PC-3 (cell line): ENCODE measurements at regions not wholly inside any gene's neighbourhood (a gene's known extent, or its start where the extent isn't known, plus 50 kb on each side); places are given as distances from the start of the nearest gene placed in this dataset.

Experiments
- ATAC-seq: fragments of 200-7000 bp; cut with Tn5 transposase; 2 replicates; pipeline ENCODE4 v1.9.1; 2020; ENCODE audit warnings: mild to moderate bottlenecking, moderate library complexity
- BruUV-seq: library from RNA; stranded (reverse); fragments of 400-500 nt; replicated peaks from 2 replicates; lab custom pipeline; 2021; lab: Mats Ljungman, UMichigan
- CTCF ChIA-PET: fragments of 300-600 bp; sonication (Branson Sonifier 250); formaldehyde crosslinking; loops from one replicate; lab custom pipeline; 2022; ENCODE audit warnings: antibody characterized with exemption; lab: Charles Lee
- POLR2A ChIA-PET: fragments of 300-600 bp; sonication (Branson Sonifier 250); formaldehyde crosslinking; loops from one replicate; lab custom pipeline; 2022; ENCODE audit warnings: antibody characterized with exemption; ENCODE audit not compliant: unreplicated experiment; lab: Charles Lee
- DNase-seq: peaks from one replicate; pipeline ENCODE4 v3.0.0-alpha.2; 2015
- H2AFZ ChIP-seq: fragments of 300-600 bp; sonication (generic); 2 replicates; pipeline ENCODE4 v1.6.0; 2016; ENCODE audit warnings: antibody characterized with exemption, low read length
- H3F3A ChIP-seq: fragments of 300-600 bp; sonication (generic); one replicate; pipeline ENCODE4 v1.6.0; 2017; ENCODE audit warnings: antibody characterized with exemption, low read length, control low read depth, mild to moderate bottlenecking; ENCODE audit not compliant: unreplicated experiment
- H3K27ac ChIP-seq: fragments of 300-600 bp; sonication (generic); 2 replicates; pipeline ENCODE4 v1.5.1; 2016; ENCODE audit warnings: mild to moderate bottlenecking, low read length
- H3K27me3 ChIP-seq: fragments of 300-600 bp; sonication (generic); 2 replicates; pipeline ENCODE4 v1.6.1; 2016; ENCODE audit warnings: low read length, mixed read lengths
- H3K36me3 ChIP-seq: fragments of 300-600 bp; sonication (generic); 2 replicates; pipeline ENCODE4 v1.6.1; 2016; ENCODE audit warnings: low read depth, mixed run types, low read length, mixed read lengths
- H3K4me1 ChIP-seq: fragments of 300-600 bp; sonication (generic); 2 replicates; pipeline ENCODE4 v1.5.1; 2016; ENCODE audit warnings: low read length; ENCODE audit not compliant: insufficient read depth
- H3K4me2 ChIP-seq: fragments of 300-600 bp; sonication (generic); 2 replicates; pipeline ENCODE4 v1.6.0; 2016; ENCODE audit warnings: low read length
- H3K4me3 ChIP-seq: fragments of 300-600 bp; sonication (generic); 2 replicates; pipeline ENCODE4 v1.5.1; 2016; ENCODE audit warnings: mild to moderate bottlenecking, low read length, mixed read lengths
- H3K79me2 ChIP-seq: fragments of 300-600 bp; sonication (generic); 2 replicates; pipeline ENCODE4 v1.6.1; 2017; ENCODE audit warnings: low read length, mixed read lengths
- H3K9ac ChIP-seq: fragments of 300-600 bp; sonication (generic); 2 replicates; pipeline ENCODE4 v1.6.0; 2016; ENCODE audit warnings: mild to moderate bottlenecking, low read length
- H3K9me2 ChIP-seq: fragments of 300-600 bp; sonication (generic); replicated peaks from 2 replicates; pipeline ENCODE4 v1.6.1; 2016; ENCODE audit warnings: mixed run types, low read length, mixed read lengths
- H3K9me3 ChIP-seq: fragments of 300-600 bp; sonication (generic); 2 replicates; pipeline ENCODE4 v1.6.1; 2016; ENCODE audit warnings: low read length, mixed read lengths
- H4K20me1 ChIP-seq: fragments of 300-600 bp; sonication (generic); 2 replicates; pipeline ENCODE4 v1.6.1; 2016; ENCODE audit warnings: low read length, mixed read lengths
- CTCF ChIP-seq: fragments of 300-600 bp; sonication (generic); conservative IDR thresholded peaks from 2 replicates; pipeline ENCODE4 v1.5.1; 2017; ENCODE audit warnings: antibody characterized with exemption, low read depth, mild to moderate bottlenecking, low read length
- EZH2 ChIP-seq: fragments of 300-600 bp; sonication (generic); IDR thresholded peaks from one replicate; pipeline ENCODE4 v1.6.1; 2017; ENCODE audit warnings: antibody characterized with exemption, mild to moderate bottlenecking, low read length; ENCODE audit not compliant: unreplicated experiment
- EZH2phosphoT487 ChIP-seq: fragments of 300-600 bp; sonication (generic); IDR thresholded peaks from 2 replicates; pipeline ENCODE4 v1.6.1; 2018; ENCODE audit warnings: mild to moderate bottlenecking, antibody characterized with exemption, low read length, borderline replicate concordance
- intact Hi-C: fragments of 100-400 bp; cut with micrococcal nuclease; formaldehyde crosslinking; loops from 2 replicates; pipeline ENCODE4 v1.9.0; 2023

GRCh38 chr2:5150871-5151270 lies 541.3 kb upstream of the SOX11 start:
- no peak overlapping the region for H3K4me3 ChIP-seq

GRCh38 chr2:5164776-5165525 lies 527.2 kb upstream of the SOX11 start:
- DNase-seq (peak; percentile 88), ATAC-seq (peak; percentile 98)
- peak overlapping the region; percentile 22; the same call in 1 of the 2 replicates for H3K4me3 ChIP-seq
- no peak for TF ChIP-seq EZH2phosphoT487
- no peak for TF ChIP-seq CTCF
- H3K9ac ChIP-seq: no peak overlapping the region
- no peaks in the 10 kb centered on the region for H3K9me3 ChIP-seq
- CTCF ChIA-PET: no interaction called here
- H3K4me1 ChIP-seq: peaks cover 20% of the 10 kb centered on the region
- no peaks in the 10 kb centered on the region for H3K27me3 ChIP-seq
- H3F3A ChIP-seq: no peaks in the 10 kb centered on the region
- no peaks in the 10 kb centered on the region for H3K79me2 ChIP-seq
- H3K4me2 ChIP-seq: peak overlapping the region; percentile 60
- H3K9me2 ChIP-seq: no peaks in the 10 kb centered on the region
- no peak overlapping the region for H2AFZ ChIP-seq
- peak overlapping the region; percentile 68 for H3K27ac ChIP-seq
- no peaks in the 10 kb centered on the region for H4K20me1 ChIP-seq
- intact Hi-C loops: loop anchor here (1.0 kb wide), 2 partner anchors 23 to 88 kb away; no protein-coding TSS in a partner anchor
- H3K36me3 ChIP-seq: no peaks in the 10 kb centered on the region
- no TSS peak for BruUV-seq
- POLR2A ChIA-PET: no interaction called here

More at GRCh38 chr2:5150871-5151270, 541.3 kb upstream of the SOX11 start:
- H3K27me3 ChIP-seq: no peaks in the 10 kb centered on the region
- CTCF ChIA-PET: no interaction called here
- intact Hi-C loops: no loop called here
- 0 out of 2 replicates have a peak, but pooled peaks cover 6% of the 10 kb centered on the region for H3K9me3 ChIP-seq
- H3K27ac ChIP-seq: no peak overlapping the region
- no peaks in the 10 kb centered on the region for H3K79me2 ChIP-seq
- DNase-seq (no peak), ATAC-seq (no peak)
- H3K9me2 ChIP-seq: no peaks in the 10 kb centered on the region
- H2AFZ ChIP-seq: no peak overlapping the region
- no peak overlapping the region for H3K4me2 ChIP-seq
- no TSS peak for BruUV-seq
- H3K9ac ChIP-seq: no peak overlapping the region
- no peaks in the 10 kb centered on the region for H3F3A ChIP-seq
- H3K4me1 ChIP-seq: no peaks in the 10 kb centered on the region
- H3K36me3 ChIP-seq: no peaks in the 10 kb centered on the region
- H4K20me1 ChIP-seq: no peaks in the 10 kb centered on the region
- POLR2A ChIA-PET: no interaction called here
- TF ChIP-seq CTCF (no peak), EZH2 (no peak), EZH2phosphoT487 (no peak)

GRCh38 chr2:5172923-5173322 lies 519.3 kb upstream of the SOX11 start:
- Histone ChIP-seq H3F3A (no peaks in the 10 kb centered on the region), H3K9ac (no peak overlapping the region), H3K36me3 (no peaks in the 10 kb centered on the region), H3K9me2 (no peaks in the 10 kb centered on the region), H3K4me3 (no peak overlapping the region), H3K9me3 (no peaks in the 10 kb centered on the region), H3K79me2 (no peaks in the 10 kb centered on the region), H3K27me3 (no peaks in the 10 kb centered on the region), H3K27ac (no peak overlapping the region), H2AFZ (no peak overlapping the region), H3K4me1 (peaks cover 17% of the 10 kb centered on the region), H3K4me2 (no peak overlapping the region), H4K20me1 (no peaks in the 10 kb centered on the region)
- intact Hi-C loops: no loop called here
- DNase-seq (no peak), ATAC-seq (no peak)
- POLR2A ChIA-PET: no interaction called here
- CTCF ChIA-PET: no interaction called here
- TF ChIP-seq CTCF: no peak
- no peak for TF ChIP-seq EZH2phosphoT487
- no peak for TF ChIP-seq EZH2
- no TSS peak for BruUV-seq
